ENCODE measurements at regions not wholly inside any gene's neighbourhood (a gene's known extent, or its start where the extent isn't known, plus 50 kb on each side); places are given as distances from the start of the nearest gene placed in this dataset.

GRCh38 chr17:52383493-52384100 is 225.1 kb upstream of the CA10 start:
- H3K4me3 ChIP-seq (ENCODE audit: low read depth, low read length) = no peak overlapping the region
- TF ChIP-seq CTCF (IDR thresholded peaks at IDR 0.05; ENCODE audit: low read depth, low read length, missing control alignments) = peak; percentile 67
- DNase-seq (ENCODE audit: low read depth) = peak; percentile 4

DNA sequence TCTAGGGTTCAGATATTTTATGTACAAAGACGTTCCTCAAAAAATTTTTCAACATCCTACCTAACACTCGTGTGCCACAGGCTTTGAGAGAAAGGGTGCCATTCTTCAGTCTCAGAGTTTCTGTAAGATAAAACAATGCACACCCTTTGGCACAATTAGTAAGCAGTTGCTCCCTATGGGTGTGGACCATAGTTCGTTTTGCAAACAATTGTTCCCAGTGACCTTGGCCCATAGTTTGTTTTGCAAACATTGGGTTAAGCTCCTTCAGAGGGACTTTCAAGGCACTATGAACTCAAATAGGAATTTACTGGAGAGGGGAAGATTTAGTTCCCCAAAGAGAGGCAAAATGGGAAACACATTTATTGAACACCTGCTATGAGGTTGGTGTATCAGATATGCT is 220.3 kb upstream of the CA10 start:
- DNase-seq (ENCODE audit: low read depth) = no peak
- no peak for TF ChIP-seq CTCF (IDR thresholded peaks at IDR 0.05; ENCODE audit: low read depth, low read length, missing control alignments)
- no peak overlapping the region for H3K4me3 ChIP-seq (ENCODE audit: low read depth, low read length)

- TF ChIP-seq CTCF (IDR thresholded peaks at IDR 0.05; ENCODE audit: low read depth, low read length, missing control alignments) = no peak
- no peak overlapping the region for H3K4me3 ChIP-seq (ENCODE audit: low read depth, low read length)
- no peak for DNase-seq (ENCODE audit: low read depth)
Measured at GRCh38 chr17:52376137-52376536, 217.6 kb upstream of the CA10 start.

DNA sequence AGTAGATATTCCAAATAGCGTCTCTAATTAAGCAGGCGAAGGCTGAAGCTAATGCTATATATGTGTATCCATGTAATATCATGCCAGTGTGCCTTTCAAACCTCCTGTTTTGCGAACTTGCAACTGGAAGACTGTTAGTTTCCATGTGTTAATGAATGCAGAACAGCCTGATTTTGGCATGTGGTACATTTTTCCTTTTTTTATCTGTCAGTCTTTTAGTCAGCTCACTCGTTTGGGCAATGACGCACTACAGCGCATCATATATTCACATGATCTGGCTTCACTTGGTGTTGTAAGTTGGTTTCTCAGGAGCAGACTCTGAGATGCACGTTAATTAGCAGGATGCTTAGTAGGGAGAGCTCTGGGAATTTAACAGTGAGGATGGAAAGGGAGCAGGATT is 210.4 kb upstream of the CA10 start:
- no peak for TF ChIP-seq CTCF (IDR thresholded peaks at IDR 0.05; ENCODE audit: low read depth, low read length, missing control alignments)
- no peak for DNase-seq (ENCODE audit: low read depth)
- H3K4me3 ChIP-seq (ENCODE audit: low read depth, low read length) = no peak overlapping the region

GRCh38 chr17:52357854-52358253 is 199.3 kb upstream of the CA10 start:
- no peak for TF ChIP-seq CTCF (IDR thresholded peaks at IDR 0.05; ENCODE audit: low read depth, low read length, missing control alignments)
- no peak for DNase-seq (ENCODE audit: low read depth)
- no peak overlapping the region for H3K4me3 ChIP-seq (ENCODE audit: low read depth, low read length)

GRCh38 chr17:52336796-52337195 is 178.3 kb upstream of the CA10 start:
- no peak for DNase-seq (ENCODE audit: low read depth)
- no peak for TF ChIP-seq CTCF (IDR thresholded peaks at IDR 0.05; ENCODE audit: low read depth, low read length, missing control alignments)
- no peak overlapping the region for H3K4me3 ChIP-seq (ENCODE audit: low read depth, low read length)

- H3K4me3 ChIP-seq (ENCODE audit: low read depth, low read length) = no peak overlapping the region
- DNase-seq (ENCODE audit: low read depth) = no peak
- TF ChIP-seq CTCF (IDR thresholded peaks at IDR 0.05; ENCODE audit: low read depth, low read length, missing control alignments) = no peak
Measured at GRCh38 chr17:52306314-52306713, 147.8 kb upstream of the CA10 start.
